Neural progenitor cell (in vitro differentiated cells): ENCODE measurements at regions not wholly inside any gene's neighbourhood (a gene's known extent, or its start where the extent isn't known, plus 50 kb on each side); places are given as distances from the start of the nearest gene placed in this dataset.

ENCODE experiments used
- CTCF ChIP-seq: fragments of 200-600 bp; sonication (generic); IDR thresholded peaks from 2 replicates; pipeline ENCODE4 v1.5.1; 2017; ENCODE audit warnings: antibody characterized with exemption, mild to moderate bottlenecking
- EZH2phosphoT487 ChIP-seq: fragments of 200-600 bp; sonication (generic); IDR thresholded peaks from 2 replicates; pipeline ENCODE4 v1.6.1; 2017; ENCODE audit warnings: antibody characterized with exemption

- TF ChIP-seq CTCF (no peak), EZH2phosphoT487 (no peak)
These were observed 78.7 kb downstream of the MYCN start for GRCh38 chr2:16019060-16019480.
